Stimulated activated naive CD4-positive, alpha-beta T cell (primary cell): ENCODE measurements at regions not wholly inside any gene's neighbourhood (a gene's known extent, or its start where the extent isn't known, plus 50 kb on each side); places are given as distances from the start of the nearest gene placed in this dataset.
"Not testable (repeated sequence)": the region's sequence is repeated elsewhere in the genome, so short reads cannot be mapped to it uniquely, and the experiment has no call there.

Source experiments
- DNase-seq, 6 experiments: peaks; one replicate each; lab custom pipeline; 2025; lab: John Stamatoyannopoulos, UW

- DNase-seq, result no peak
These were observed 773.4 kb upstream of the SLITRK1 start for GRCh38 chr13:84655677-84656076.

GRCh38 chr13:84654654-84655275 lies 772.5 kb upstream of the SLITRK1 start:
- no peak for DNase-seq

- no peak for DNase-seq
These were observed 771.8 kb upstream of the SLITRK1 start for GRCh38 chr13:84653915-84654534.

GRCh38 chr13:84651705-84652104 lies 769.4 kb upstream of the SLITRK1 start:
- no peak for DNase-seq

- no peak for DNase-seq
These were observed 769.0 kb upstream of the SLITRK1 start for GRCh38 chr13:84651288-84651687.

GRCh38 chr13:84649853-84650252 lies 767.6 kb upstream of the SLITRK1 start:
- DNase-seq, result no peak

GRCh38 chr13:84648069-84648640 lies 765.9 kb upstream of the SLITRK1 start:
- no peak for DNase-seq

- DNase-seq, result no peak
These were observed 764.7 kb upstream of the SLITRK1 start for GRCh38 chr13:84646957-84647356.

- no peak for DNase-seq
These were observed 763.1 kb upstream of the SLITRK1 start for GRCh38 chr13:84645196-84646012.

GRCh38 chr13:84641491-84641890 lies 759.2 kb upstream of the SLITRK1 start:
- no peak for DNase-seq

GRCh38 chr13:84640691-84641090 lies 758.4 kb upstream of the SLITRK1 start:
- DNase-seq, result no peak

- DNase-seq, result no peak
These were observed 748.2 kb upstream of the SLITRK1 start for GRCh38 chr13:84630476-84630875.

GRCh38 chr13:84616864-84617263 lies 734.6 kb upstream of the SLITRK1 start:
- no peak for DNase-seq

- DNase-seq, result no peak
These were observed 727.4 kb upstream of the SLITRK1 start for GRCh38 chr13:84609716-84610115.

GRCh38 chr13:84607261-84608013 lies 725.2 kb upstream of the SLITRK1 start:
- no peak for DNase-seq

GRCh38 chr13:84606616-84607015 lies 724.3 kb upstream of the SLITRK1 start:
- DNase-seq, result no peak

GRCh38 chr13:84605927-84606326 lies 723.7 kb upstream of the SLITRK1 start:
- no peak for DNase-seq

- no peak for DNase-seq
These were observed 709.2 kb upstream of the SLITRK1 start for GRCh38 chr13:84591444-84591843.

GRCh38 chr13:84590663-84591062 lies 708.4 kb upstream of the SLITRK1 start:
- DNase-seq, result no peak

- no peak for DNase-seq
These were observed 705.7 kb upstream of the SLITRK1 start for GRCh38 chr13:84588023-84588422.

- not testable (repeated sequence) for DNase-seq
These were observed 697.6 kb upstream of the SLITRK1 start for GRCh38 chr13:84579901-84580300.

GRCh38 chr13:84574851-84575250 lies 692.6 kb upstream of the SLITRK1 start:
- no peak for DNase-seq
